Umbilical cord (tissue), 1 donor: ENCODE measurements at regions not wholly inside any gene's neighbourhood (a gene's known extent, or its start where the extent isn't known, plus 50 kb on each side); places are given as distances from the start of the nearest gene placed in this dataset.
"Not testable (repeated sequence)": the region's sequence is repeated elsewhere in the genome, so short reads cannot be mapped to it uniquely, and the experiment has no call there.

Experiments
- DNase-seq: peaks from one replicate; pipeline ENCODE4 v3.0.0-alpha.2; 2015; ENCODE audit warnings: low spot score

DNA sequence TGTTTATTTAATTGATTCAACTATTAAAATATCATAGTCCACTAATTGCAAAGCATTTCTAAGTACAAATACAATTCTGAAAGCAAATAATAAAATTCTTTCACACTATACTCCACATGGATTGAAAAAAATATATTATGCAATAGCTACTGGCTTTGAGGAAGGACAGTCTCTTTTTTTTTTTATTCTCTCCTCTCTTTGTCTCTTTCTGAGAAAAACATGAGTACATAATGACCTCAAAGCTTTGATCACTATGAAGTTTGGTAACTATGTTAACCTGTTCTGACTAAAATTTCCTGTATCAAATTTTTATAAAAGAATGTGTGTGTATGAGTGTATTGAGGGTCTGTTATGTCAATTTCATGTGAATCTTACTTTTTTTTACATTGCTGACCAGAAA lies 96.2 kb downstream of the RGS2 start:
- no peak for DNase-seq

DNA sequence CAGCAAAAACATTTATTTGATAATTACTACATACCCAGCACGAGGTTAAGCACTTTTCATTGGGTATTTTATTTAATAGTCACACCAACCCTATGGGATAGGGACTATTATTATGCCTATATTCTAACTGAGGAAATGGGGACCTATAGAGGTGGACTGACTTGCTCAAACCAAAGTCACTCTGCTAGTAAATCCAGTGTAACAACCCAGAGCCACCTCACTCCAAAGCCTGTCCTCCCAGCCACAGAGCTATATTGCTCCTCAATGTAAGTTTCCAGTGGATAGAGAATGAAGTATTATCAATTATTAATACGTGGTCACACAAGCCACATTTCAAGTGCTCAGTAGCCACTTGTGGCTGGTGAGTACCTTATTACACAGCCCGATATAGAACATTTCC lies 97.5 kb downstream of the RGS2 start:
- DNase-seq = no peak

DNA sequence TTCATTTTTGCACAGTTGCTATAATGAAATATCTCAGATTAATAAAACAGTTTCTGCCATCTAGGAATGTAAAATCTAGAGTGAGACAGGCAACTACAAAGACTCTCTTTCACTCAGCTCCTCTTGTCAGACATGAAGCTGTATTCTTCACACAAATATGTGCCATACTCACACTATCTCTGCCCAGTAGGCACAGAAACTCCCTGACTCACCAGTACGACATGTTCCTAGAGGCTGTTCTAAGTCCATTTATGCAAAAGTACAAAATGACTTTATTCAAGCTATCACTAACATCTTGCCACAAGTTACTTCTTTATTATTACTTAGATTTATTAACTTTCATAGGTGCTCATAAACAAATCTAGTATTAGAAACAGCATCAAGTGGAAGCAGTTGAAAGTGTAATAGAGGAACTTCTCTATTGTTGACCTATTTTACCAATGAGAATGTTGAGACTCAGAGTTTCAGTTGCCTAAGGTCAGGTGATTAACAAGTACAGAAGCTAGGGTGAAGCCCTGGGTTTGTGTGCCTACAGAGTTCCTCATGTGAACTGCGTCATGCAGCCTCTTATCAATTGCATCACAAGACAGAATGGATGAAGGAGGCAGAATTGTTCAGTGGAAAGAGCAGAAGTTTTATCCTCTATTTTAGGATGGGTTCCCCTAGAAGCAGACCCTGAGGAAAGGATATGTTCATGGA lies 98.9 kb downstream of the RGS2 start:
- peak; percentile 38 for DNase-seq

DNA sequence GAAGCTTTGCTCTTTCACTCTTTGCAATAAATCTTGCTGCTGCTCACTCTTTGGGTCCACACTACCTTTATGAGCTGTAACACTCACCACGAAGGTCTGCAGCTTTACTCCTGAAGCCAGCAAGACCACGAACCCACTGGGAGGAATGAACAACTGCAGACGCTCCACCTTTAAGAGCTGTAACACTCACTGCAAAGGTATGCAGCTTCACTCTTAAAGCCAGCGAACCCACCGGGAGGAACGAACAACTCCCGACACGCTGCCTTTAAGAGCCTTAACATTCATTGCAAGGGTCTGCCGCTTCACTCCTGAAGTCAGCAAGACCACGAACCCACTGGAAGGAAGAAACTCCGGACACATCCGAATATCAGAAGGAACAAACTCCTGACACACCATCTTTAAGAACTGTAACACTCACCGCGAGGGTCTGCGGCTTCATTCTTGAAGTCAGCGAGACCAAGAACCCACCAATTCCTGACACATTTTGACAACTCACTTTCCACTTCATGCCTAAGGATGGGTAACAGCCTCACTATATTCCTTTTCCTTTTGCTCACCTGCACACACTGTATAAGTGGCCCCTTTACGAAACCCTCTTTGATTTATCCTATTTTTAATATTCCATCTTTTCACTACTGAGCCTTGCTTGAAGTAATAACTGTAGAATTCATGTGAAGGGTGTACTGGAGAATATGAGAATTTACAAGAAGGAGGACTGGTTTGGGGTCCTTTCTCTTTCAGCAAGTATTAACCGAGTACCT lies 103.2 kb downstream of the RGS2 start:
- DNase-seq = not testable (repeated sequence)

DNA sequence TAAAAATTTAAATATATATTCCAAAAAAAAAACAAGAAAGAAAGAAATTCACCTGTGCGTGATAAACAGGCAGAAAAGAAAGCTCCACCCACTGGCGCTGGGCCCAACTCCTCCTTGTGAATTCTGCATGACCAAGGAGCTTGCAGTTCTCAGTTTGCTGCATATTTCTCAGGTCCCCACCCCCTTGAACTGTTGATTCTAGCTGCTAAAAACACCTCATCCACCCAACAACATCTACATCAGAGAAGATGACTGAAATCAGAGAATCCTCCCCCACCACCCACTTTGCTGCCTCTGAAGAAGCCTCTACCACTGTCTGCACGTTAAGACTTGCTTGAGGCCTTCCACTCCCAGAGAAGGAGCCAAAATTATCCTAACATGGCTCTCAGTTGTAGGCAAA lies 104.8 kb downstream of the RGS2 start:
- peak; percentile 20 for DNase-seq

DNA sequence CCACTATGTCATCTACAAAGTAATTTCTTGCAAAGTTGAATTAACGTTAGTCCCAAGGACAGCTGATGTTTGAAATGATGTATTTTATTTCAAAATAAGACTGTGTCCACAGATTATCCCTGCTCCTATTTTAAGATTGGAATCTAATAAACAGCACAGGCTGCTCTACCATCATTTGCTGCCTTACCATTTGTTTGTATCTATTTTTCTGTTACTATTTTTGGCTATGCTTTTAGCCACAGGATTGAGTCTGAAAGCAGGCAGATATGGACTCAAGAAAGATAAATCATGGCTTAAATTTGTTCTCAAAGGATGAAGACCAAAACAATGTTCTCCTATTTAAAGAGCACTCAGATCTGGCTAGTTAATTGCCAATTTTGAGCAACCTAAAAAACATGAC lies 105.3 kb downstream of the RGS2 start:
- DNase-seq = peak; percentile 21

DNA sequence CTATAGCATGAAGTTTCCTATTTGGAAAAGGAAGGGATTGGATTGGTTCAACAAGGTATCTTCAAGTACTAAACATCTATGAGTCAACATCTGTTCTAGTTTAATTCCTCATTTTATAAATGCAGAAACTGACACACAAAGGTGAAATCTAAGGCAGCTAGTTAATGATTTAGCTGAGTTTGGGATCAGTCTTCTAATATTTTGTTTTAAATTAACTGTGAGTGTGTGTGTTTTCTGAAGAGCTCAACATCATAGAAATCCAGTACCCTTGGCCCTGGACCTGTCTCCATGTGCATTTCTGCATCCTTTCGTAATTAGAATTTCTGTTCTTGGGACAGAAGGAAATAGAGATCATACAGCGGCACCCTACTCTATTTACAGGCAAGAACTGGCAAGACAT lies 105.9 kb downstream of the RGS2 start:
- no peak for DNase-seq

DNA sequence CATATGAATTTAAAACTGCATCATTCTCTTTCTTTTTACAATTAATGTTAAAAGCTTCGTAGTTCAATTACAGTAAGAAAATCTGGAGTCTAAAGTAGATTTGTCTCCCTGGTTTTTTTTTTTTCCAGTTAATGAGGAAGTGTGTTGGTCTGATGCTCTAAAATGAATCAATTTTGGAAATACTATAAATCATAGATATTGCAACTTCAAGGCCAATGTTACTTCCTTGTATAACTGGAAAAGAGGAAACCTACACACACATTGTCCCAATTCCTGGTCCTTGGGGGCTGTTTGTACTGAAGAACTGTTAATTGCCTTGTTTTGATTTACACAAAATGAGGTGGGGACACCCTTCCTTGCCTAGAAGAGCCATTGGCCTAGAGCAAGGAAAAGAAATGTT lies 107.2 kb downstream of the RGS2 start:
- no peak for DNase-seq

DNA sequence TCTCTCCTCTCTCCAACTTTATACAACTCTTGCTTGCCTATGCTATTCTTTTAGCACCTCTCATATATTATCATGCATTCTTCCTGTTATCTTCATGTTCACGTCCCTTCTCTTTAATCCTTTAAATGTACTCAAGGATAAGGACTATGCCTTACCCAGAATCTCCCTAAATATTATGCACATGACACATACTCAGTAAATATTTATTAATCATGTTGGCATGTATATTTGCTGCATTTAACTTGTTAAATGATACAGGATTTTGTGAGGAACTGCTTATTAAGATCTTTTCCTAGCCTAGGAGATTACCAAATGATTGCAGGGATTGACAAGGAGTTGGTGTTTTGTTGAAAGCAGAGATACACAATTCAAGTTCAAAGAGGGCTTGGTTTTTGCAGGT lies 109.4 kb downstream of the RGS2 start:
- no peak for DNase-seq

DNA sequence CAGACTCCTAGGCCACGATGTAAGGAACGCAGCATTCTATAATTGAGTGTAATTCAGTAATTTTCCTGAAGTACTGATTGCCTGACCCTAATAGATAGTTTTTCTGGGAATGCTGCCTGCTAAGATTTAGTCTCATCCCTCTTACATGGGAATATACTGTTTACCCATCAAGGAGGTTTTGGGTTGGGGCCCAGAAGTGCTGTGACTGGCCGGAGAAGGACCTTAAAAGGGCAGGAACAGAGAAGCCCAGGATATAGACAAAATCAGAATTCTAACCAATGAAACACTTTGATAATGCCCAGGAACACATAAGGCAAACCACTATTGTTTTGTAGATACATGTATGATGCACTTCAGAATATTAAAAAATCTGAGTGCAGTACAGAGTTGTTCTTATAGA lies 111.6 kb downstream of the RGS2 start:
- peak; percentile 45 for DNase-seq

DNA sequence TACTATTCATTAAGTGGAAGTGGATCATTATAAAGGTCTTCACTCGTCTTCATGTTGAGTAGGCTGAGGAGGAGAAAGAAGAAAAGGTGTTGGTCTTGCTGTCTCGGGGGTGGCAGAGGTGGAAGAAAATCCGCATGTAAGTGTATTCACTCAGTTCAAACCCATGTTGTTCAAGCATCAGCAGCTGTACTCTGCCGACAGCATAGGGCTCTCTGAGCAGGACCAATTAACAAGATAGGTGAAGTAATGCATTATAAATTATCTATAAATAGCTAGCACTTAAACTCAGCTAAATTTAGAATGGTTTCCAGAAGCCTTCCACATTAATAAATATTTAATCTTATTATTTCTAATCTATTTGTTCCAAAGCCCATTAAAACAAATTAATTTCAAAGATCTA lies 116.8 kb downstream of the RGS2 start:
- DNase-seq = no peak

DNA sequence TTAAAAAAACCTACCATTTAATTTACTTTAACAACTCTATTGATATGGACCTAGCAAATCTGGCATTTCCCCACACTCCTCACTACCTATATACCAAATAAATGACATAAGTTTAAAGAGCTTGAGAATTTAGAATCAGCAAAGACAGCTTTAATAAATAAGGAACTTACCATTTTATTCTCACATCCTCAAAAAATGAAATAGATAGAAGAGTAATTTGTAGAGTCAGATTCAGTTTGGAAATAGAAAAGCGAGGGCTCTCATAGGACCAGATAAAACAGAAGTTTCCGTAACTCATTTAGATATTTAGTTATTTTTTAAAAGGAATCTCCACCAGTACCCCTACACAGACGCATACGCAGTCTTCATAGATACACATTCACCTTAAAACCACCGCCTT lies 117.9 kb downstream of the RGS2 start:
- no peak for DNase-seq

DNA sequence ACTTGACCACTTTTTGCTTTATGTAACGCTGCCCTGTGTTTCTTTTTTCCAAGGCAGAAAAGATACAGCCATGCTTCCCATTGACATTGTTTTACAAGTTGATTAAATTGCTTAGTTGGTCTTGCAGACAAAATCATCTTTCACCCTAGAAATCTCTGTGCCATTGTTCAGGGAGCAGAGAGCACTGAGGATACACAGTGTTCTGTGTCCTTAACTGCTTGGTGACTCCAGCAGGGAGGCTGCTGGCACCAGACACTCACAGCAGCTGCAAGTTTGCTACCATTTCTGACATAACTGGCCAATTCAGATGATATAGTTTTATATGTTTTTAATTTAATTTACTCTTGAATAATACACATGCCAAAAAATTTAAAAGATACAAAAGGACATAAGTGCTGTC lies 118.7 kb downstream of the RGS2 start:
- no peak for DNase-seq

DNA sequence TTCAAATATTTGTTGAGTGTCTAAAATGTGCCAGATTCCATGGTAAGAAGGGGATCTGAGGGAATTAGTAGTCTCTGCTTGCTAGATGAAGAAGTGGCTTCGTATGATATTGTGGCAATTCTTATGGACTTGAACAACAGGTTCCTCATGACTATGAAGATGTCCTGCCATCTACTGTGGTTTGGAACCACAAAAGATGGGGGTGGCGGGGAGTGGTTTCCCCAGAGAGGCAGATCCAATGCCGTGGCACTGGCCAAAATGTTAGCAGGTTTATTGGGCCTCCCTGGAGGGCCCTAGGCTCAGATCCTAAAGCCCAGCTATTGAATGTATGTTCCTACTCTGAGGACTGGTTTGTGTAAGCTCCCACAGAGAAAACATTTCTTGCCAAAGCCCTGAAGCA lies 120.8 kb downstream of the RGS2 start:
- DNase-seq = no peak

DNA sequence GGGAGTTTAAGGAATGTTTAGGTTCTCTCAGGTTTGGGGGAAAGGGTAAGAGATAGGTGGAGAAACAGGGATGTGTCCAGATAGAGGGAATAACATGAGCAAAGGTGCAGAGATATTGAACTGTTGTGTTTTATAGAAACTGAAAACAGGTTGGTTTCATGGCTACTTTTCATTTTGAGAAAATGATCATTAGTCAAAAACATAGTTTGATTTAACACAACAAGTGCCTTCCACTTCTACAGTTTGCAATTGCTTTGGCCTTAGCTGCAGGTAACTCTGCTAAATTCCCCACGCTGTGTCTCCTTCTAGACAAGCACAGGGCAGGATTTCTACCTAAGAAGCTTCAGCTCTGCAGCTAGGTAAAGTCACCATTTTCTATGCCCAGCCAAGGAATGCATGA lies 124.9 kb downstream of the RGS2 start:
- no peak for DNase-seq

DNA sequence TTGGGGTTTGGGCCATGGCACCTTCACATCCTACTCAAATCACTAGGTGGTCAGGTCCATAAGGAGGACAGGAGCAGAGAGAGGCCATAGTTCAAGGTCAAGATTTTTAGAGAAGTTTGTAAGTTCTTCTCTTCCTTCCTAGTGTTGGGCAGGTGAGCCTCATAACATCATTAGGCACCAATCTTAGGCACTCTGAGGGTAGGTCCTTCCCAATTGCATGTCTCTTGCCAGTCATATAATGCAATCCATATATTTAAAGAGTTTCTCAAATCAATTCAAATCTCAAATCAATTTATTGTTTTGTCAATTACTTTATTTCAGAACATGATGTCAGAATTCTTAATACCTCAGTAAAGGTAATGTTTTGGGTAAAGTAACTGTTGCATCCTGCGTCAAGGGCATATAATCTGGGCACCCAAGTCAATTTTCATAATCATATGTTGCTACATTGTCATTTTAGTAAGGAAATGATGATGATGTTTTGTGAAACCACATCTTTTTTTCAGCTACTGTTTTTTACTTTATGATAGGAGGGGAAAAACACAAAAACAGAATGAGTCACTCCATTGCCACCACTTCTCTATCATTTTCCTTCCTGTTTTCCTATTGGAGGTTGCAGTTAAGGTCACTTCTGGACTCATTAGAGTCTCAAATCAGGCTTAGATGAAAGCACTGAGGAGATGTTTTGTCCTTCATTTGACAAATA lies 122.7 kb downstream of the UCHL5 start:
- no peak for DNase-seq

DNA sequence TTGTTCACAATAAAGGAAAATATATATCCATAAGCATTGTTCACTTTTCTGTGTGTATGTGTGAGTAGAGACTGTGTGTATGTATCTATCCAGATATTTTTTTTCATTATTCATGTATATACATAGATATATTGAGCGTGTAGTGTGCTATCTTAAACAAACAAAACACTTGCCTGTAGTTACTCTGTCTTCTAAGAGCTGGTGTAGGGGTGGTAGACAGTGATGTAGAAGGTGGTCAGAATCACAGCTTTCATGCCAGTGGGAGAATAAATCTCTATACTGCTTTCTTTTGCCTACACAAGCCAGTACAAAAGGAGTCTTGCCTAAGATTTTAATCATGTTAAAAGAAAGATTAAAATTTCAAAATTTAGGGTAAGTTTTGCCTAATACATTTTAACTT lies 122.0 kb downstream of the UCHL5 start:
- DNase-seq = no peak

DNA sequence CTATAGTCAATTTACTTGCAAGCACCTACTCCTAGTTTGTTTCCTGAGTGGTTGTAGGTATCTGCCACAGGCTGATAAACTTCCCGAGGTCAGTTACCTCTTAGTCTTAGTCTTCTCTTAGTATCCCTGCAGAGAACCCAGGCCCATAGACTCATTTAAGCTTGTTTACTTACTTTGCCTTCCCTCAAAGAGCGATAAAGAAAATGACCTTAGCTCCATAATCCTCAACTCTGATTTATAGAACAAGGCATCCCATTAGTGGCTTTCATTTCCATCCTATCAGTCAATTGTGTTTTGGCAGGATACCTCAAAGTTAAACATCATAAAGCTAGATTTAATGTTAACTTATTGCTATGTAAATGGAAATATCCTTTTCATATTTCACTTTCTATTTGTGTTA lies 119.7 kb downstream of the UCHL5 start:
- peak; percentile 71 for DNase-seq

DNA sequence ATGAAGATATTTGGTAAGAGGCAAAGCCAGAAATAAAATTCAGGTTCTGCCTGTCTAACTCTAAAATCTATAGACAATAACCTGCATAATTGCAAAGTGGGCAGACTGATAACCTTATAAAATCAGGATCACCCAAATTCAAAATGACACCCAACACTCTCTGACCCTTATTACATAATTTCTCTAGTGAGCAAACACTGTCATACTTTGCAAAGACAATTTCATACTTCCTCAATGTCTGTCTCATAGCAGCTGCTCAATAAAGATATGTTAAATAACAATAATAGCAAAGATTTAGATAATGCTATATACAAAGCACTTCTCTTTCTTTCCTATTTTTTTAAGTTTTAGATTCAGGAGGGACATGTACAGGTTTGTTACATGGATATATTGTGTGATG lies 118.5 kb downstream of the UCHL5 start:
- DNase-seq = no peak

DNA sequence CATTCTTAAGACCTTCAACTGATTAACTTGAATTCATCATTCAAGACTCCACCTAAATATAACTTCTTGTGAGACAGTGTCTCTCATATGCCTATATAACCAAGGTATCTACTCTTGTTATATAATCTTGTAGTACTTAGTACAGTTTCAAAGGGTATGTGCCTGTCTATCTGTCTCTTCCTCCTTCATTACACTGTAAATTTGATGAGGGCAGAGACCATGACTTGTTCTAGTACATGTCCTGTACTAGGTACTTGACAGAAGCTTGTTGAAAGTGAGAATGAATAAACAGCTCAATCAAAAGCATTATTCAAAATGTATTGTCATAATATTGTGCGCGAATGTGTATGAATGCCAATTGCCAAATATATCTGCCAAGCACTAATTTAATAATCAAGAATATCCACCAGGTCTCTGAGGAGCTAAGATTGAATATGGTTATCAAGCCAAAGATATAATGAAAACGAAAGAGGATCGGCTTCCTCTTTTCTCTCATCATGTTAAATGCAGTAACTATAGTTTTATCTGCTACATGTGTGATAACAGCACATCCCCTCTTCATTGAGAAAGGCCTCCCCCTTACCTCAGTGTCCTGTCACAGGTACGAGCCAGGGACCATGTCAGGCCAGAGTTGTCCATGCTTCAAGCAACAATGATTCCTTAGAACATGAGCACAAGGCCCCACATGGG lies 117.3 kb downstream of the UCHL5 start:
- no peak for DNase-seq

DNA sequence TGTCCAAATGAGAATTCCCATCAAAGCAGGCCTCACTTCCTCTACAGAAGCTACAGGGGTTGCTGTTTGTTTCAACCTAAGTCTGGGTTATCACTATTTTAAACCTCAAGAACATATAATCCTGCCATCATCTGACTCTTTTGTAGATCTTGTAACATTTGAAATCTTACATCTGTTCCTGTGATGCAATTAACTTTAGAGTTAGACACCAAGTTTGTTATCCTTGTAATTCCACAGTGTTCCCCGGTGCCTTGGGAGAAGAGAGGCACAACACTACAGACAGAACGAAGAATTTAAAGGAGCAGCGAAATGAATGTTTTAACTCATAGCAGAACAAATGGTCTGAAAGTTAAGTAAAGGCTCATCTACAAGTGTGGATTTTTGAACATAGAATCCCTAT lies 116.1 kb downstream of the UCHL5 start:
- DNase-seq = peak; percentile 94

DNA sequence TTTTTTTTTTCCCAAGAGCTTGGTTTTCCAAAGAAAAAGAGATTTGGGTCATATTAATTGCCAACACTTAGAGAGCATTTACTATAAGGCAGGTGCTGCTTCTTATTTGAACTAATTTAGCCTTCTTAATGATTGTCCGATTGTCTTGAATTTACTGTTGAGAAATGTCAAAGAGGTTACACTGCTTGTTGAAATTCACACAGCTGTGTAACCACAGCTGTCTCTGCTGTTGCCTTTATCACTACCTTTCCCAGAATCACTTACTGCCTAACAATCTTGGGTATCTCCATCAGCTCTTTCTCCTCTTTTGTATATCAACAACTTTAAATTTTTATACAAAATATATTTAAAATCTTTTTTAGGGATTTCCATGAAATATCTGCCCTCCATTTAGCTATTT lies 115.6 kb downstream of the UCHL5 start:
- DNase-seq = no peak
